Calu3 (cell line): ENCODE measurements at regions not wholly inside any gene's neighbourhood (a gene's known extent, or its start where the extent isn't known, plus 50 kb on each side); places are given as distances from the start of the nearest gene placed in this dataset.

Experiments
- BruUV-seq: library from RNA; stranded (reverse); fragments of 400-500 nt; replicated peaks from 2 replicates; lab custom pipeline; 2021; lab: Mats Ljungman, UMichigan
- CTCF ChIA-PET: fragments of 300-600 bp; sonication (Branson Sonifier 250); formaldehyde crosslinking; loops from one replicate; lab custom pipeline; 2022; ENCODE audit warnings: antibody characterized with exemption; lab: Charles Lee
- DNase-seq: peaks from one replicate; pipeline ENCODE4 v3.0.0; 2022
- H3K27ac Mint-ChIP-seq: one replicate; pipeline ENCODE4 v1.8.0; 2022; ENCODE audit warnings: mixed read lengths; ENCODE audit not compliant: unreplicated experiment
- H3K27me3 Mint-ChIP-seq: one replicate; pipeline ENCODE4 v1.8.0; 2022; ENCODE audit warnings: mixed read lengths; ENCODE audit not compliant: unreplicated experiment
- H3K36me3 Mint-ChIP-seq: one replicate; pipeline ENCODE4 v1.8.0; 2022; ENCODE audit warnings: mild to moderate bottlenecking, moderate library complexity, mixed read lengths; ENCODE audit not compliant: insufficient read depth, unreplicated experiment
- H3K4me1 Mint-ChIP-seq: one replicate; pipeline ENCODE4 v1.8.0; 2022; ENCODE audit warnings: mild to moderate bottlenecking, low read depth, mixed read lengths; ENCODE audit not compliant: unreplicated experiment
- H3K4me3 Mint-ChIP-seq: one replicate; pipeline ENCODE4 v1.8.0; 2022; ENCODE audit warnings: mild to moderate bottlenecking, low read depth, moderate library complexity, mixed read lengths; ENCODE audit not compliant: unreplicated experiment
- H3K9me3 Mint-ChIP-seq: one replicate; pipeline ENCODE4 v1.8.0; 2022; ENCODE audit warnings: low read depth, mixed read lengths; ENCODE audit not compliant: unreplicated experiment
- intact Hi-C: fragments of 100-400 bp; cut with micrococcal nuclease; formaldehyde crosslinking; loops from one replicate; pipeline ENCODE4 v1.10.0; 2022; ENCODE audit not compliant: unreplicated experiment
- TF ChIP-seq, protein P1 (sequence below): fragments of 200-600 bp; IDR thresholded peaks from one replicate; pipeline ENCODE4 v1.8.0; 2022; ENCODE audit warnings: antibody characterized with exemption; ENCODE audit not compliant: unreplicated experiment

DNA sequence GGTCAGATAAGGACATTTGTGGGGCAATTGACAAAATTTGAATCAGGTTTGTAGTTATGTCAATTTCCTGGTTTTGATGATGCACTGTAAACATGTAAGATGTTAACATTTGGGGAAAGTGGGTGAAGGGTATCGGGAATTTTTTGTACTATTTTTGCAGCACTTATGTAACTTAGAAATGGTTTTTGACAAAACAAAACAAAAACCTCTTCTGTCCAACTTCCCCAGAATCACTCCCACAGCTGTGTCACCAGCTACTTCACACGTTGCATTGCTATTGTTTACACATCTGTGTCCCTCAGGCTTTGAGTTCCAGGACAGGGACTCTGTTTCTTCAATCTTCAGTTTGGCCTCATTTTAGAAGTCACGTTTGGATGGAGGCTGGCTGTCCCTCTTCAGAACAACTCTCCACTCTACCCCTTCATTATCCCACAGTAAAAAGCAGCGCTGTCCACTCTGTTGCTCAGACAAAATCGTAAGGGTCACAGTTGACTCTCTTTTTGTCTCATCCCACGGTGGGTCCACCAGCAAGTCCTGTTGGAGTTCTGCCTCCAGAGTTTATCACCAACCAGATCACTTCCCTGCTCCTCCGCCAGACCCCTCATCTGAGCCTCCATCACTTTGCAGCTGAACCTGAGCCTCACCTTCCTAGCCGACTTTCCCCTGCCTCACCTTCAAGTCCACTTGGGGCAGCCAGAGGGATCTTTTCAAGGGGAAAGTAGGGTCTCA, 63.2 kb downstream of the NENF start:
- TF ChIP-seq, protein P1, sequence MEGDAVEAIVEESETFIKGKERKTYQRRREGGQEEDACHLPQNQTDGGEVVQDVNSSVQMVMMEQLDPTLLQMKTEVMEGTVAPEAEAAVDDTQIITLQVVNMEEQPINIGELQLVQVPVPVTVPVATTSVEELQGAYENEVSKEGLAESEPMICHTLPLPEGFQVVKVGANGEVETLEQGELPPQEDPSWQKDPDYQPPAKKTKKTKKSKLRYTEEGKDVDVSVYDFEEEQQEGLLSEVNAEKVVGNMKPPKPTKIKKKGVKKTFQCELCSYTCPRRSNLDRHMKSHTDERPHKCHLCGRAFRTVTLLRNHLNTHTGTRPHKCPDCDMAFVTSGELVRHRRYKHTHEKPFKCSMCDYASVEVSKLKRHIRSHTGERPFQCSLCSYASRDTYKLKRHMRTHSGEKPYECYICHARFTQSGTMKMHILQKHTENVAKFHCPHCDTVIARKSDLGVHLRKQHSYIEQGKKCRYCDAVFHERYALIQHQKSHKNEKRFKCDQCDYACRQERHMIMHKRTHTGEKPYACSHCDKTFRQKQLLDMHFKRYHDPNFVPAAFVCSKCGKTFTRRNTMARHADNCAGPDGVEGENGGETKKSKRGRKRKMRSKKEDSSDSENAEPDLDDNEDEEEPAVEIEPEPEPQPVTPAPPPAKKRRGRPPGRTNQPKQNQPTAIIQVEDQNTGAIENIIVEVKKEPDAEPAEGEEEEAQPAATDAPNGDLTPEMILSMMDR = no peak
- Mint-ChIP-seq H3K27me3 (peaks cover 18% of the 10 kb centered on the region), H3K9me3 (no peaks in the 10 kb centered on the region), H3K4me1 (peaks cover 19% of the 10 kb centered on the region), H3K36me3 (peaks cover 6% of the 10 kb centered on the region), H3K4me3 (no peak overlapping the region), H3K27ac (peak overlapping the region; percentile 19)
- CTCF ChIA-PET = interaction anchor here (0.6 to 1.4 kb wide), 2 partner anchors 62 to 338 kb away, joined by 3 read pairs; no protein-coding TSS in a partner anchor
- DNase-seq = no peak
- intact Hi-C loops = no loop called here
- no TSS peak for BruUV-seq

DNA sequence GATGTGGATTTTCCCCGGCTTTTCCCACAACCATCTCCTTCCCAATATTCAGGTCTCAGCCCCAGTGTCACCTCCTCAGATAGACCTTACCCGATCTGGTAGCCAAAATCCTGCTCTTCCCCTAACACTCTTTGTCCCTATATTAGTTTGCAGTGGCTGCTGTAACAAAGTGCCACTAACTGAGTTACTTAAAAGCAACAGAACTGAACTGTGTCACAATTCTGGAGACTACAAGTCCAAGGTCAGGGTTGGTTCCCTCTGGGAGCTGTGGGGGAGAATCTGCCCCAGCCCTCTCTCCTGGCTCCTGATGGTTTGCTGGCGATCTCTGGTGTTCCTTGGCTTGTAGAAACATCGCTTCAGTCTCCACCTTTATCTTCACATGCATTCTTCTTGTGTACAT, 64.0 kb downstream of the NENF start:
- no peak overlapping the region for H3K4me3 Mint-ChIP-seq
- H3K4me1 Mint-ChIP-seq = peaks cover 19% of the 10 kb centered on the region
- peaks cover 3% of the 10 kb centered on the region for H3K9me3 Mint-ChIP-seq
- no peak for DNase-seq
- peaks cover 18% of the 10 kb centered on the region for H3K27me3 Mint-ChIP-seq
- BruUV-seq = no TSS peak
- peaks cover 6% of the 10 kb centered on the region for H3K36me3 Mint-ChIP-seq
- intact Hi-C loops = no loop called here
- TF ChIP-seq, protein P1 = no peak
- H3K27ac Mint-ChIP-seq = peak overlapping the region; percentile 19
- CTCF ChIA-PET = no interaction called here

DNA sequence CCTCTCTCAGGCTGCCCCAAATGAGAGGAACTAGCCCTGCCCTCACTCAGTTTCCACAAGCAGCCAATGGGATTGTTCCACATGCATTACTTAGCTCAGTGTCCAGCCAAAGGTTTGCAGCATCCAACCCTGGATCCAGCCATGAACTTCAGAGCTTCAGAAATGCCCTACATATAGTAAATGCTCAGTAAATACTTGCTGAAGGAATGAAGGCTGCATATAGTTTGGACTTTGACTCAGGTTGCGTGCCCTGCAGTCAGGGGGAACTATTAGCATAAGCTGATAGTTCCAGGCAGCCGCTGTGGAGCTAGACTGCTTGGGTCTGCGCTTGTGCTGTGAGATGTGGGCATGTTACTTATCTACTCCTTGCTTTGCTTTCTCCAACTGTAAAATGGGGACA, 64.8 kb downstream of the NENF start:
- no peak for DNase-seq
- CTCF ChIA-PET = interaction anchor here (0.8 to 2.4 kb wide), 4 partner anchors 9 to 82 kb away, joined by 3 to 9 read pairs (median 6); no protein-coding TSS in a partner anchor
- peaks cover 18% of the 10 kb centered on the region for H3K27me3 Mint-ChIP-seq
- TF ChIP-seq, protein P1 = no peak
- peaks cover 19% of the 10 kb centered on the region for H3K4me1 Mint-ChIP-seq
- no peak overlapping the region for H3K27ac Mint-ChIP-seq
- peaks cover 3% of the 10 kb centered on the region for H3K9me3 Mint-ChIP-seq
- H3K4me3 Mint-ChIP-seq = no peak overlapping the region
- intact Hi-C loops = no loop called here
- no TSS peak for BruUV-seq
- H3K36me3 Mint-ChIP-seq = peaks cover 6% of the 10 kb centered on the region

DNA sequence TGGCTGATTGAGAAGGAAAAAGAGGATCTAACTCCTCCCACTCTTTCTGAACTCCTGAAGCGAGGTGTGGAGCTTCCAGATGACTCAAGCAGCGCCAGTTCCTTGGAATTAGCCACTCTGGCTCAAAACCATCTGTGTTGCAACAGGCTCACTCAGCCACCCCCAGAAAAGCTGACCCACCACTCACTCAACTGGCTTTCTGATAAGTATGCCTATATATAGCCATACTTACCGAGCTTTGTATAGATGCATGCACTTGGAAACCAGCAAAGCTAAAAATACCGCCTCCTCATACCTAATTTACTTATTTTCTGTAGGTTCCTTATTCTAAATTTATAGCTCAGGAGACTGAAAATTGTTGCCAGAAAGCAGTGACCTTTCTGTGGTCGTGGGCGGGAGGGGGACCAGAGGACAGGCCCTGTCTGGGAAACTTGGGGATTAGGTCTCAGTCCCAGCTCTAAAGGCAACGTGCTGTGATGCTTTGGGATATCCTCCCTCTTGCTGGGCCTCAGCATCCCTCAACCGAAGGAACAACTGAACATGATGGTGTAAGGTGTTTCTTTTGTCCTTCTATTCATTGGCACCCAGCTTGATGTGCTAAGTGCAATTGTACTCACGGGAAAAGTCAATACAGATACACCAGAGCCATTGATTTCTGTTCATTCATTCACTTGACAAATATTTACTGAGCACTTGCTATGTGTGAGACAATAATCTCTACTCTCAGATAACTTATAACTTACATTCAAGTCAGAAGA, 65.7 kb downstream of the NENF start:
- Mint-ChIP-seq H3K27me3 (peaks cover 18% of the 10 kb centered on the region), H3K36me3 (peaks cover 6% of the 10 kb centered on the region), H3K9me3 (peaks cover 3% of the 10 kb centered on the region), H3K27ac (peak overlapping the region; percentile 9), H3K4me1 (peaks cover 19% of the 10 kb centered on the region), H3K4me3 (no peak overlapping the region)
- CTCF ChIA-PET = interaction anchor here (0.7 to 2.4 kb wide), 7 partner anchors 10 to 99 kb away, joined by 3 to 9 read pairs (median 4); no protein-coding TSS in a partner anchor
- TF ChIP-seq, protein P1 = no peak
- DNase-seq = peak; percentile 27
- intact Hi-C loops = no loop called here
- BruUV-seq = no TSS peak
